ENCODE measurements at regions not wholly inside any gene's neighbourhood (a gene's known extent, or its start where the extent isn't known, plus 50 kb on each side); places are given as distances from the start of the nearest gene placed in this dataset.
A peak's percentile ranks its signal among the peaks of the same experiment; 100 is the strongest.

DNA sequence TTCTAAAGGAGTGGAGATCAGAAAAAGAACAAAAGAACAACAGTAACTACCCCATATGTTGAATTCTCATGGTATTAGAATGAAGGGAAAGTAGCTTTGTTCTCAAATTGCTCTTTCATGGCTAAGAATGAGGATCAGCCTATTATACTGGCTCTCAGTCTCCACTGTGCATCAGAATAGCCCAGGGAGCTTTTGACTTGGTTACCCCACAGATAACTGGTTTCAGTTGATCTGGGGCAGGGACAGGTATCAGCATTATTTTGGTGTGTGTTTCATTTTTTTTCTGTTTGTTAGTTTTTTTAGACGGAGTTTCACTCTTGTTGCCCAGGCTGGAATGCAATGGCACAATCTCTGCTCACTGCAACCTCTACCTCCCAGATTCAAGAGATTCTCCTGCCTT, 311.7 kb upstream of the TLE3 start:
- H3K9ac ChIP-seq (ENCODE audit: low read depth, low read length): no peak overlapping the region
- H3K36me3 ChIP-seq (ENCODE audit: control insufficient read depth, insufficient read depth, low read length): no peaks in the 10 kb centered on the region
- H3K9me3 ChIP-seq (ENCODE audit: control insufficient read depth, insufficient read depth, low read length): peaks cover 13% of the 10 kb centered on the region; the same call in 1 of the 2 replicates
- H3K27me3 ChIP-seq (ENCODE audit: control insufficient read depth, insufficient read depth, low read length): no peaks in the 10 kb centered on the region
- H3K27ac ChIP-seq (ENCODE audit: low read depth, low read length): no peak overlapping the region
- H3K4me3 ChIP-seq (ENCODE audit: low read depth, low read length): no peak overlapping the region
- peaks cover 27% of the 10 kb centered on the region for H3K4me1 ChIP-seq (ENCODE audit: control insufficient read depth, insufficient read depth, low read length)

- no peak overlapping the region for H3K27ac ChIP-seq (ENCODE audit: low read depth, low read length)
- H3K9me3 ChIP-seq (ENCODE audit: control insufficient read depth, insufficient read depth, low read length): peaks cover 13% of the 10 kb centered on the region; the same call in 1 of the 2 replicates
- peaks cover 27% of the 10 kb centered on the region for H3K4me1 ChIP-seq (ENCODE audit: control insufficient read depth, insufficient read depth, low read length)
- no peak overlapping the region for H3K4me3 ChIP-seq (ENCODE audit: low read depth, low read length)
- no peaks in the 10 kb centered on the region for H3K36me3 ChIP-seq (ENCODE audit: control insufficient read depth, insufficient read depth, low read length)
- H3K27me3 ChIP-seq (ENCODE audit: control insufficient read depth, insufficient read depth, low read length): no peaks in the 10 kb centered on the region
- H3K9ac ChIP-seq (ENCODE audit: low read depth, low read length): no peak overlapping the region
Measured at GRCh38 chr15:70407955-70408354, 310.2 kb upstream of the TLE3 start.

- Histone ChIP-seq H3K36me3 (ENCODE audit: control insufficient read depth, insufficient read depth, low read length) (no peaks in the 10 kb centered on the region), H3K27me3 (ENCODE audit: control insufficient read depth, insufficient read depth, low read length) (no peaks in the 10 kb centered on the region), H3K9me3 (ENCODE audit: control insufficient read depth, insufficient read depth, low read length) (peaks cover 13% of the 10 kb centered on the region; the same call in 1 of the 2 replicates), H3K4me3 (ENCODE audit: low read depth, low read length) (no peak overlapping the region), H3K9ac (ENCODE audit: low read depth, low read length) (no peak overlapping the region), H3K27ac (ENCODE audit: low read depth, low read length) (peak overlapping the region; percentile 18), H3K4me1 (ENCODE audit: control insufficient read depth, insufficient read depth, low read length) (peaks cover 27% of the 10 kb centered on the region)
Measured at GRCh38 chr15:70407336-70407670, 309.6 kb upstream of the TLE3 start.

DNA sequence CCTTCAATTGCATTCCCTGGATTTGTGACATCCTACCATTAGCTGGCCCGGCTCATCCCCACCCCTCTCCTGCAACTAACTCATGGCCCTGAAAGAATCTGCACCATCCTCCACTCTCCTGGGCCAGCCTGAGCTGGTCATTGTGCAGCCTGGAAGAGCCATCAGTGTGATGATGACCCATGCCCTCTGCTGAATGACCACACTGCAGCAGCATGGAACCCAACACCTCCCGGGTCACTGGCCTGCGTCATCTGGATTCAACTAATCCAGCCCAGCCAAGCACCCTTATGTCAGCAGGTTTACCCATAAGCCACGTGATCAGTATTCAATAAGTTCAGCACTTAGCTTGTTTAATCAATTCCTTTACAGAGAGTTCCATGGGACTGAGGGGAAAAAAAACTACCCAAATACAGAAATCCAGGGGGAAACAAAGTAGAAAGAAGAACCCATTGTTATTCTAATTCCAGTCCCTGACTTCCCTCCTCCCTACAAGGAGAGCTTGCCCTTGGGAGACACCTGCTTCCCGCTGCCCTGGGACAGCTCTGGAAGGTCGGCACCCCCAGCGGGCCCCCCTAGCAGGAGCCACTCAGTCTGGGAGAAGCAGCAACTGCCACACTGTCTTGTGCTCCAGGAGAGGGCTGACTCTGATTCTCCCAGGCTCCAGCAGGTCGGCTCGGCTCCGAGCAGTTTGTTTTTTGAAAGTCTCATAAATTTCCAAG, 309.1 kb upstream of the TLE3 start:
- Histone ChIP-seq H3K27me3 (ENCODE audit: control insufficient read depth, insufficient read depth, low read length) (no peaks in the 10 kb centered on the region), H3K27ac (ENCODE audit: low read depth, low read length) (peak overlapping the region; percentile 18), H3K9ac (ENCODE audit: low read depth, low read length) (no peak overlapping the region), H3K36me3 (ENCODE audit: control insufficient read depth, insufficient read depth, low read length) (no peaks in the 10 kb centered on the region), H3K9me3 (ENCODE audit: control insufficient read depth, insufficient read depth, low read length) (peaks cover 13% of the 10 kb centered on the region; the same call in 1 of the 2 replicates), H3K4me3 (ENCODE audit: low read depth, low read length) (no peak overlapping the region), H3K4me1 (ENCODE audit: control insufficient read depth, insufficient read depth, low read length) (peaks cover 27% of the 10 kb centered on the region)

GRCh38 chr15:70401709-70402108, 304.0 kb upstream of the TLE3 start:
- Histone ChIP-seq H3K36me3 (ENCODE audit: control insufficient read depth, insufficient read depth, low read length) (no peaks in the 10 kb centered on the region), H3K4me3 (ENCODE audit: low read depth, low read length) (no peak overlapping the region), H3K9ac (ENCODE audit: low read depth, low read length) (no peak overlapping the region), H3K4me1 (ENCODE audit: control insufficient read depth, insufficient read depth, low read length) (peaks cover 20% of the 10 kb centered on the region), H3K27ac (ENCODE audit: low read depth, low read length) (no peak overlapping the region), H3K27me3 (ENCODE audit: control insufficient read depth, insufficient read depth, low read length) (no peaks in the 10 kb centered on the region), H3K9me3 (ENCODE audit: control insufficient read depth, insufficient read depth, low read length) (no peaks in the 10 kb centered on the region)

DNA sequence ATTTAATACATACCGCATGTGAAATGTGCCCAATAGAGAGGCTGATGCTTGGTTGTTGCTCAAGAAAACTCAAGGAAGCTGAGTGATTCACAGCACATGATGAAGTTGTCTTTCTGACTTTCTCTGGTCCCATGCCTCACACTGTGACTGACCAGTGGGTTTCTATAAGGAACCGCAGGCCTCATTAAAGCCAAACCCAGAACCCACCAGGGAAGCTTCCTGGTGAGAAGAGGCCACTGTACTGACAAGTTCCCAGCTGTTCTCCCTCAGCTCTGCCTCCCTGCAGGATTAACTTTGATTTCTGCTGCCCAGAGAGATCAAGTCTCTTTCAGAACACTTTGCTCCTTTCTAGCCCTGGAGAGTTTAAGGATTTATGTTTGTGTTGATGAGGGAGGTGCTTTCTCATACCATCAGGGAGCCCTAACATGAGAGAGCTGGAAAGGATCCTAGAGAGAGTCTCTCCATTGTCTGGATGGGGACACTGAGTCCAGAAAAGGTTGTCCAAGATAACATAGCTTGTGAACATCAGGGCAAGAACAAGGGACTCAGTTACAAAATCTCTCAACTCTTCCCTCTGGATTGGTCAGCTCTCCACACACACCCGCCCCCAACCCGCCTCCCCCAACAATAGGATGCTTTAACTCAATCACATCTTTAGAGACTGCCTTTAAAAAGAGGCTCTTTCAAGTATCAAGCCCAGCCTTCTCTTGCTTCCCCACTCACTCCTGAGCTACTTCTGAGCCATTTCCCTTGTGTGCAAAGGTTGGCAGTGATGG, 303.2 kb upstream of the TLE3 start:
- H3K27ac ChIP-seq (ENCODE audit: low read depth, low read length): no peak overlapping the region
- H3K36me3 ChIP-seq (ENCODE audit: control insufficient read depth, insufficient read depth, low read length): no peaks in the 10 kb centered on the region
- no peak overlapping the region for H3K9ac ChIP-seq (ENCODE audit: low read depth, low read length)
- no peaks in the 10 kb centered on the region for H3K27me3 ChIP-seq (ENCODE audit: control insufficient read depth, insufficient read depth, low read length)
- H3K9me3 ChIP-seq (ENCODE audit: control insufficient read depth, insufficient read depth, low read length): no peaks in the 10 kb centered on the region
- H3K4me3 ChIP-seq (ENCODE audit: low read depth, low read length): no peak overlapping the region
- peaks cover 14% of the 10 kb centered on the region for H3K4me1 ChIP-seq (ENCODE audit: control insufficient read depth, insufficient read depth, low read length)

- no peaks in the 10 kb centered on the region for H3K9me3 ChIP-seq (ENCODE audit: control insufficient read depth, insufficient read depth, low read length)
- no peaks in the 10 kb centered on the region for H3K36me3 ChIP-seq (ENCODE audit: control insufficient read depth, insufficient read depth, low read length)
- no peak overlapping the region for H3K27ac ChIP-seq (ENCODE audit: low read depth, low read length)
- no peaks in the 10 kb centered on the region for H3K27me3 ChIP-seq (ENCODE audit: control insufficient read depth, insufficient read depth, low read length)
- H3K4me1 ChIP-seq (ENCODE audit: control insufficient read depth, insufficient read depth, low read length): peaks cover 14% of the 10 kb centered on the region
- H3K9ac ChIP-seq (ENCODE audit: low read depth, low read length): no peak overlapping the region
- no peak overlapping the region for H3K4me3 ChIP-seq (ENCODE audit: low read depth, low read length)
Measured at GRCh38 chr15:70399204-70399603, 301.5 kb upstream of the TLE3 start.

DNA sequence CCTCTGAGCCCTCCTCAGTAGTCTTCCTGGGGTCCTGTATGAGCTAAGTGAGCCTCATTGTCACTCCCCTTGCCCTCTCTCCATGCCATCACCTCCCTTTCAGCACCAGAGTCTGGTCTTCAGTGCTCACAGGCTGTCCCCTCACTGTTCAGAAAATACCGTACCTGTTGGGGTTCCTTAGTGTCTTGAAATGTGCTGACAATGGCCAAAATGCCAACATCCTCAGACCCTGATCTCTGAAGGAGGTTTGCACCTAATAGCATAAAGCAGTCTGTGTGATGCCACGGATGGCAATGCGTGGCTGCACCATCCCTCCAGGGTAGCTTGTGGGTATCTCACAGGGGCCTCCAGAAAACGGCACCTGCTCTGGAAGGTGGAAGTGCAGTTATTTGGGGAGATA, 301.0 kb upstream of the TLE3 start:
- Histone ChIP-seq H3K27me3 (ENCODE audit: control insufficient read depth, insufficient read depth, low read length) (no peaks in the 10 kb centered on the region), H3K9ac (ENCODE audit: low read depth, low read length) (no peak overlapping the region), H3K27ac (ENCODE audit: low read depth, low read length) (no peak overlapping the region), H3K4me1 (ENCODE audit: control insufficient read depth, insufficient read depth, low read length) (peaks cover 14% of the 10 kb centered on the region), H3K9me3 (ENCODE audit: control insufficient read depth, insufficient read depth, low read length) (no peaks in the 10 kb centered on the region), H3K36me3 (ENCODE audit: control insufficient read depth, insufficient read depth, low read length) (no peaks in the 10 kb centered on the region), H3K4me3 (ENCODE audit: low read depth, low read length) (no peak overlapping the region)

- Histone ChIP-seq H3K27ac (ENCODE audit: low read depth, low read length) (no peak overlapping the region), H3K9me3 (ENCODE audit: control insufficient read depth, insufficient read depth, low read length) (no peaks in the 10 kb centered on the region), H3K27me3 (ENCODE audit: control insufficient read depth, insufficient read depth, low read length) (no peaks in the 10 kb centered on the region), H3K9ac (ENCODE audit: low read depth, low read length) (no peak overlapping the region), H3K36me3 (ENCODE audit: control insufficient read depth, insufficient read depth, low read length) (no peaks in the 10 kb centered on the region), H3K4me3 (ENCODE audit: low read depth, low read length) (no peak overlapping the region), H3K4me1 (ENCODE audit: control insufficient read depth, insufficient read depth, low read length) (peaks cover 14% of the 10 kb centered on the region)
Measured at GRCh38 chr15:70396807-70397206, 299.1 kb upstream of the TLE3 start.

DNA sequence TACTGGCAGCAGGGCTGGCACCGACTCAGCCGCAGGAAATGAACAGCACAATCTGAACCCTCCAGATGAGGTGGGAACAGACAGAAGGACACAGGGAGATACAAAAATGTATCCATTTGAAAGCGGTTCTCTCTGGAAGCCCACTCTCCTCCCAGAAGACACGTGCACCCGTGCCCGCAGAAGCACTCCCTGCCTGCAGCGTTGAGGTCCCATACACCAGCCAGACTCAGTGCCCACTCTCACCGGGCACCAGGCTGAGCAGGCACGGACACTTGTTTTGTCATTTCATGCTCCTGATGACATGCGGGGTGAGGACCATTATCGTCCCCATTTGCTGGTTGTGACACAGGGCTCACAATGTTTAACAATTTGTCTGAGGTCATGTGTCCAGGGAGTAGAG, 297.4 kb upstream of the TLE3 start:
- peaks cover 14% of the 10 kb centered on the region for H3K4me1 ChIP-seq (ENCODE audit: control insufficient read depth, insufficient read depth, low read length)
- no peak overlapping the region for H3K9ac ChIP-seq (ENCODE audit: low read depth, low read length)
- no peak overlapping the region for H3K27ac ChIP-seq (ENCODE audit: low read depth, low read length)
- H3K36me3 ChIP-seq (ENCODE audit: control insufficient read depth, insufficient read depth, low read length): no peaks in the 10 kb centered on the region
- no peaks in the 10 kb centered on the region for H3K27me3 ChIP-seq (ENCODE audit: control insufficient read depth, insufficient read depth, low read length)
- H3K9me3 ChIP-seq (ENCODE audit: control insufficient read depth, insufficient read depth, low read length): no peaks in the 10 kb centered on the region
- H3K4me3 ChIP-seq (ENCODE audit: low read depth, low read length): no peak overlapping the region

DNA sequence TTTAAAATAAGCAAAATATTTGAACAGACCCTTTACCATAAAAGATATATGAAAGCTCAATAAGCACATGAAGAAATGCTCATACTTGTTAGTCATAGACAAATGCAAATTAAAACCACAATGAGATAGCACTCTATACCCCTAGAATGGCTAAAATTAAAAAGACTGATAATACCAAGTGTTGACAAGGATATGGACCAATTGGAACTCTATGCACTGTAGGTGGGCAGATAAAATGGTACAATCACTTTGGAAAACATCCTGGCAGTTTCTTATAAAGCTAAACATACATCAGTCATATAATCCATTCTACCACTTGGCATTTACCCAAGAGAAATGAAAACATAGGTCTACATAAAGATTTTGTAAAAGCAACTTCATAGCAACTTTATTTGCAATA, 293.0 kb upstream of the TLE3 start:
- Histone ChIP-seq H3K9ac (ENCODE audit: low read depth, low read length) (no peak overlapping the region), H3K27ac (ENCODE audit: low read depth, low read length) (no peak overlapping the region), H3K9me3 (ENCODE audit: control insufficient read depth, insufficient read depth, low read length) (no peaks in the 10 kb centered on the region), H3K4me1 (ENCODE audit: control insufficient read depth, insufficient read depth, low read length) (peaks cover 7% of the 10 kb centered on the region; the same call in 1 of the 2 replicates), H3K4me3 (ENCODE audit: low read depth, low read length) (no peak overlapping the region), H3K36me3 (ENCODE audit: control insufficient read depth, insufficient read depth, low read length) (no peaks in the 10 kb centered on the region), H3K27me3 (ENCODE audit: control insufficient read depth, insufficient read depth, low read length) (no peaks in the 10 kb centered on the region)

Data from HUES48 (cell line).